NCI-H2227 (cell line): ENCODE measurements at regions not wholly inside any gene's neighbourhood (a gene's known extent, or its start where the extent isn't known, plus 50 kb on each side); places are given as distances from the start of the nearest gene placed in this dataset.

Source experiments
- DNase-seq: peaks from one replicate; lab custom pipeline; 2025; ENCODE audit not compliant: unreplicated experiment; lab: John Stamatoyannopoulos, UW

- peak; percentile 35 for DNase-seq
Observed at GRCh38 chrX:9339603-9340491, 125.0 kb upstream of the TBL1X start.

GRCh38 chrX:9340598-9341290, 124.1 kb upstream of the TBL1X start:
- peak; percentile 35 for DNase-seq

GRCh38 chrX:9341291-9342201, 123.3 kb upstream of the TBL1X start:
- DNase-seq = peak; percentile 70

- peak; percentile 94 for DNase-seq
Observed at GRCh38 chrX:9342561-9343051, 122.3 kb upstream of the TBL1X start.

GRCh38 chrX:9343971-9344370, 120.9 kb upstream of the TBL1X start:
- no peak for DNase-seq

- no peak for DNase-seq
Observed at GRCh38 chrX:9345957-9346356, 118.9 kb upstream of the TBL1X start.

- no peak for DNase-seq
Observed at GRCh38 chrX:9349572-9350494, 115.0 kb upstream of the TBL1X start.

GRCh38 chrX:9351126-9351525, 113.7 kb upstream of the TBL1X start:
- no peak for DNase-seq

GRCh38 chrX:9352243-9352642, 112.6 kb upstream of the TBL1X start:
- no peak for DNase-seq

- DNase-seq = no peak
Observed at GRCh38 chrX:9352694-9353411, 112.0 kb upstream of the TBL1X start.

- no peak for DNase-seq
Observed at GRCh38 chrX:9354918-9355317, 109.9 kb upstream of the TBL1X start.

- DNase-seq = no peak
Observed at GRCh38 chrX:9355739-9356138, 109.1 kb upstream of the TBL1X start.

GRCh38 chrX:9356846-9357245, 108.0 kb upstream of the TBL1X start:
- DNase-seq = no peak

GRCh38 chrX:9357518-9358114, 107.2 kb upstream of the TBL1X start:
- no peak for DNase-seq

- DNase-seq = no peak
Observed at GRCh38 chrX:9362363-9362928, 102.4 kb upstream of the TBL1X start.

- no peak for DNase-seq
Observed at GRCh38 chrX:9367421-9367820, 97.4 kb upstream of the TBL1X start.

GRCh38 chrX:9368262-9368661, 96.6 kb upstream of the TBL1X start:
- DNase-seq = no peak

GRCh38 chrX:9369802-9370291, 95.0 kb upstream of the TBL1X start:
- DNase-seq = no peak

- no peak for DNase-seq
Observed at GRCh38 chrX:9370893-9371292, 94.0 kb upstream of the TBL1X start.
